GM23338 (cell line): ENCODE measurements at regions not wholly inside any gene's neighbourhood (a gene's known extent, or its start where the extent isn't known, plus 50 kb on each side); places are given as distances from the start of the nearest gene placed in this dataset.

Experiments
- ATAC-seq: fragments of 200-7000 bp; cut with Tn5 transposase; 3 replicates; pipeline ENCODE4 v1.9.1; 2020
- DNase-seq: peaks from one replicate; pipeline ENCODE4 v3.0.0-alpha.2; 2015; ENCODE audit warnings: low spot score
- H2AFZ ChIP-seq: fragments of 200-600 bp; sonication (generic); 2 replicates; pipeline ENCODE4 v1.8.0; 2016; ENCODE audit warnings: antibody characterized with exemption, mild to moderate bottlenecking, moderate library complexity
- H3F3A ChIP-seq: fragments of 200-600 bp; sonication (generic); replicated peaks from 2 replicates; pipeline ENCODE4 v1.8.0; 2017; ENCODE audit warnings: antibody characterized with exemption, mixed run types, low read depth
- H3K27ac ChIP-seq: fragments of 200-600 bp; sonication (generic); 2 replicates; pipeline ENCODE4 v1.6.1; 2016; ENCODE audit warnings: low read depth
- H3K27me3 ChIP-seq: fragments of 200-600 bp; sonication (generic); 2 replicates; pipeline ENCODE4 v1.8.0; 2016; ENCODE audit warnings: mild to moderate bottlenecking, mixed run types, moderate library complexity; ENCODE audit not compliant: insufficient read depth
- H3K36me3 ChIP-seq: fragments of 200-600 bp; sonication (generic); 2 replicates; pipeline ENCODE4 v1.8.0; 2016; ENCODE audit warnings: mild to moderate bottlenecking; ENCODE audit not compliant: insufficient read depth
- H3K4me1 ChIP-seq: fragments of 200-600 bp; sonication (generic); 2 replicates; pipeline ENCODE4 v1.8.0; 2016; ENCODE audit warnings: mild to moderate bottlenecking, moderate library complexity; ENCODE audit not compliant: insufficient read depth
- H3K4me2 ChIP-seq: fragments of 200-600 bp; sonication (generic); 2 replicates; pipeline ENCODE4 v1.7.1; 2017; ENCODE audit warnings: mixed run types
- H3K4me3 ChIP-seq: fragments of 200-600 bp; sonication (generic); 2 replicates; pipeline ENCODE4 v1.6.1; 2016; ENCODE audit warnings: mixed run types
- H3K79me2 ChIP-seq: fragments of 200-600 bp; sonication (generic); replicated peaks from 2 replicates; pipeline ENCODE4 v1.8.0; 2017; ENCODE audit warnings: mild to moderate bottlenecking; ENCODE audit not compliant: insufficient read depth
- H3K9me2 ChIP-seq: fragments of 200-600 bp; sonication (generic); 2 replicates; pipeline ENCODE4 v1.8.0; 2017; ENCODE audit not compliant: insufficient read depth
- H4K20me1 ChIP-seq: fragments of 200-600 bp; sonication (generic); replicated peaks from 2 replicates; pipeline ENCODE4 v1.8.0; 2017; ENCODE audit warnings: mild to moderate bottlenecking; ENCODE audit not compliant: insufficient read depth
- H3K27ac Mint-ChIP-seq: 2 replicates; pipeline ENCODE4 v1.8.0; 2020; ENCODE audit warnings: inconsistent platforms, mild to moderate bottlenecking, moderate library complexity, mixed read lengths
- H3K27me3 Mint-ChIP-seq: 3 replicates; pipeline ENCODE4 v1.8.0; 2022; ENCODE audit warnings: low read depth, mild to moderate bottlenecking, moderate library complexity, mixed read lengths, inconsistent platforms; ENCODE audit not compliant: insufficient read depth, poor library complexity
- H3K36me3 Mint-ChIP-seq: 3 replicates; pipeline ENCODE4 v1.8.0; 2021; ENCODE audit warnings: low read depth, mild to moderate bottlenecking, inconsistent platforms, moderate library complexity, mixed read lengths
- H3K4me1 Mint-ChIP-seq: 3 replicates; pipeline ENCODE4 v1.8.0; 2020; ENCODE audit warnings: mild to moderate bottlenecking, inconsistent platforms, mixed read lengths
- H3K4me3 Mint-ChIP-seq: 3 replicates; pipeline ENCODE4 v1.8.0; 2021; ENCODE audit warnings: moderate library complexity, mild to moderate bottlenecking, inconsistent platforms, mixed read lengths
- H3K9me3 Mint-ChIP-seq: 3 replicates; pipeline ENCODE4 v1.8.0; 2020; ENCODE audit warnings: moderate library complexity, mild to moderate bottlenecking, inconsistent platforms, mixed read lengths
- CREB1 ChIP-seq: fragments of 250-450 bp; sonication (Bioruptor Pico); IDR thresholded peaks from 2 replicates; pipeline ENCODE4 v1.5.0; 2020; ENCODE audit warnings: low read depth, mild to moderate bottlenecking, moderate library complexity
- CTCF ChIP-seq, 2 experiments: fragments of 200-600 bp in 1 of 2; sonication (generic) in 1 of 2; conservative IDR thresholded peaks; 2 replicates each; pipeline versions ENCODE4 v1.5.1 to v1.6.1; 2016 to 2017; ENCODE audit warnings: antibody characterized with exemption in 2 of 2, low read depth in 2 of 2, mild to moderate bottlenecking in 2 of 2, moderate library complexity in 1 of 2
- JUNB ChIP-seq: IDR thresholded peaks from one replicate; pipeline ENCODE4 v1.6.1; 2016; ENCODE audit warnings: antibody characterized with exemption; ENCODE audit not compliant: unreplicated experiment
- POLR2AphosphoS5 ChIP-seq: IDR thresholded peaks from 2 replicates; pipeline ENCODE4 v1.6.1; 2016; ENCODE audit warnings: antibody characterized with exemption, low read depth
- STAT1 ChIP-seq: IDR thresholded peaks from one replicate; pipeline ENCODE4 v1.6.1; 2016; ENCODE audit warnings: antibody characterized with exemption; ENCODE audit not compliant: unreplicated experiment
- ZNF114 ChIP-seq: fragments of 250-450 bp; sonication (Bioruptor Pico); IDR thresholded peaks from 2 replicates; pipeline ENCODE4 v1.5.0; 2020; ENCODE audit warnings: mild to moderate bottlenecking, moderate library complexity
- ZNF331 ChIP-seq: fragments of 250-450 bp; sonication (Bioruptor Pico); IDR thresholded peaks from 2 replicates; pipeline ENCODE4 v1.5.0; 2020; ENCODE audit warnings: low read depth, mild to moderate bottlenecking, moderate library complexity
- ZNF462 ChIP-seq: fragments of 250-450 bp; sonication (Bioruptor Pico); IDR thresholded peaks from 2 replicates; pipeline ENCODE4 v1.5.0; 2020; ENCODE audit warnings: mild to moderate bottlenecking, moderate library complexity
- TF ChIP-seq, protein P1 (sequence below): IDR thresholded peaks from one replicate; pipeline ENCODE4 v1.6.1; 2018; ENCODE audit warnings: antibody characterized with exemption; ENCODE audit not compliant: unreplicated experiment

GRCh38 chr3:161759444-161759843 is 262.8 kb downstream of the OTOL1 start:
- H3K27ac ChIP-seq: no peak overlapping the region

More at GRCh38 chr3:161759444-161759843, 262.8 kb downstream of the OTOL1 start:
- peaks cover 2% of the 10 kb centered on the region for H3K27me3 Mint-ChIP-seq
- Histone ChIP-seq H2AFZ (no peak overlapping the region), H3K4me2 (no peak overlapping the region), H4K20me1 (no peaks in the 10 kb centered on the region), H3K9me2 (no peaks in the 10 kb centered on the region; the same call in 1 of the 2 replicates), H3K27me3 (no peaks in the 10 kb centered on the region), H3K36me3 (no peaks in the 10 kb centered on the region), H3K4me3 (no peak overlapping the region), H3K4me1 (no peaks in the 10 kb centered on the region), H3F3A (no peaks in the 10 kb centered on the region), H3K79me2 (no peaks in the 10 kb centered on the region)
- TF ChIP-seq CTCF (conservative IDR thresholded peaks at IDR 0.05; ENCODE audit: low read depth in 2 of 2) (no peak), STAT1 (no peak), ZNF331 (no peak), ZNF462 (CRISPR knock-in tag) (no peak), JUNB (no peak), POLR2AphosphoS5 (no peak), CREB1 (CRISPR knock-in tag) (no peak), ZNF114 (CRISPR knock-in tag) (no peak)
- TF ChIP-seq, protein P1, sequence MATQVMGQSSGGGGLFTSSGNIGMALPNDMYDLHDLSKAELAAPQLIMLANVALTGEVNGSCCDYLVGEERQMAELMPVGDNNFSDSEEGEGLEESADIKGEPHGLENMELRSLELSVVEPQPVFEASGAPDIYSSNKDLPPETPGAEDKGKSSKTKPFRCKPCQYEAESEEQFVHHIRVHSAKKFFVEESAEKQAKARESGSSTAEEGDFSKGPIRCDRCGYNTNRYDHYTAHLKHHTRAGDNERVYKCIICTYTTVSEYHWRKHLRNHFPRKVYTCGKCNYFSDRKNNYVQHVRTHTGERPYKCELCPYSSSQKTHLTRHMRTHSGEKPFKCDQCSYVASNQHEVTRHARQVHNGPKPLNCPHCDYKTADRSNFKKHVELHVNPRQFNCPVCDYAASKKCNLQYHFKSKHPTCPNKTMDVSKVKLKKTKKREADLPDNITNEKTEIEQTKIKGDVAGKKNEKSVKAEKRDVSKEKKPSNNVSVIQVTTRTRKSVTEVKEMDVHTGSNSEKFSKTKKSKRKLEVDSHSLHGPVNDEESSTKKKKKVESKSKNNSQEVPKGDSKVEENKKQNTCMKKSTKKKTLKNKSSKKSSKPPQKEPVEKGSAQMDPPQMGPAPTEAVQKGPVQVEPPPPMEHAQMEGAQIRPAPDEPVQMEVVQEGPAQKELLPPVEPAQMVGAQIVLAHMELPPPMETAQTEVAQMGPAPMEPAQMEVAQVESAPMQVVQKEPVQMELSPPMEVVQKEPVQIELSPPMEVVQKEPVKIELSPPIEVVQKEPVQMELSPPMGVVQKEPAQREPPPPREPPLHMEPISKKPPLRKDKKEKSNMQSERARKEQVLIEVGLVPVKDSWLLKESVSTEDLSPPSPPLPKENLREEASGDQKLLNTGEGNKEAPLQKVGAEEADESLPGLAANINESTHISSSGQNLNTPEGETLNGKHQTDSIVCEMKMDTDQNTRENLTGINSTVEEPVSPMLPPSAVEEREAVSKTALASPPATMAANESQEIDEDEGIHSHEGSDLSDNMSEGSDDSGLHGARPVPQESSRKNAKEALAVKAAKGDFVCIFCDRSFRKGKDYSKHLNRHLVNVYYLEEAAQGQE: no peak
- no peak overlapping the region for H3K27ac Mint-ChIP-seq
- H3K36me3 Mint-ChIP-seq: no peaks in the 10 kb centered on the region
- ATAC-seq: no peak
- no peaks in the 10 kb centered on the region for H3K4me1 Mint-ChIP-seq
- no peaks in the 10 kb centered on the region for H3K9me3 Mint-ChIP-seq
- H3K4me3 Mint-ChIP-seq: no peak overlapping the region
- DNase-seq: no peak
